AG04450 (cell line): ENCODE measurements at regions not wholly inside any gene's neighbourhood (a gene's known extent, or its start where the extent isn't known, plus 50 kb on each side); places are given as distances from the start of the nearest gene placed in this dataset.

Experiments used
- CTCF ChIA-PET: fragments of 300-600, 350-600 bp; formaldehyde crosslinking; extraction: SDS; loops from one replicate; lab custom pipeline; 2022; ENCODE audit warnings: antibody characterized with exemption, inconsistent platforms; lab: Charles Lee
- POLR2A ChIA-PET: fragments of 350-600 bp; formaldehyde crosslinking; extraction: SDS; loops from one replicate; lab custom pipeline; 2021; ENCODE audit warnings: antibody characterized with exemption, inconsistent platforms; lab: Yijun Ruan, JAX
- DNase-seq: peaks from one replicate; pipeline ENCODE4 v3.0.0-alpha.2; 2011; ENCODE audit warnings: low read depth, low spot score
- H3K27ac ChIP-seq: one replicate; pipeline ENCODE4 v1.5.1; 2012; ENCODE audit warnings: low read depth, low read length, control low read depth
- H3K27me3 ChIP-seq: one replicate; pipeline ENCODE4 v1.6.0; 2012; ENCODE audit warnings: low read length; ENCODE audit not compliant: control insufficient read depth, insufficient read depth
- H3K4me3 ChIP-seq: 2 replicates; pipeline ENCODE4 v1.5.1; 2011; ENCODE audit warnings: mild to moderate bottlenecking, low read depth, low read length, control low read depth
- H3K9me3 ChIP-seq: 2 replicates; pipeline ENCODE4 v1.5.1; 2012; ENCODE audit warnings: low read length; ENCODE audit not compliant: control insufficient read depth, insufficient read depth
- TF ChIP-seq, protein P1 (sequence below): IDR thresholded peaks from 2 replicates; pipeline ENCODE4 v1.5.1; 2011; ENCODE audit warnings: low read depth, low read length, control low read depth, inconsistent platforms

DNA sequence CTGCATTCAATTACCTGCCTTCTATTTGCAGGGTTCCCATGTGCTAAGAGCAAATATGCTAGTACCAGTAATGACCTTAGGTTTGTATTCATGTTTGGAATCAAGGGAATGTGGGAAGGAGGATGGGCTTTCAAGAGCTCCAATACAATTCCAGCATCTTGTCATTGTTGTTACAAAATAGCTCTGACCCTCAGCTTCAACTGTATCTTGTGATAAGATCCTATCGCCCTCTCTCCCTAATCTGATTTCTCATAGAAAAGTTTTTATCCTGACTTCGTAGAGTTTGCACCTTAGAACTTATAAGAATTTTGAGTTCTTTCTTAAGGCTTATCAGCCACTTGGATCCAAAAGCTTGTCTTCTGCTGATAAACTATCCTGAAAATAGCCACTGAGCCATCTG lies 749.5 kb upstream of the ACVR2A start:
- DNase-seq = no peak
- POLR2A ChIA-PET = no interaction called here

GRCh38 chr2:147094077-147094476 lies 750.8 kb upstream of the ACVR2A start:
- DNase-seq = no peak
- ChIA-PET CTCF (interaction anchor here (0.7 kb wide), 1 partner anchor 11 kb away, joined by 3 read pairs; no protein-coding TSS in a partner anchor), POLR2A (no interaction called here)
- Histone ChIP-seq H3K27me3 (no peaks in the 10 kb centered on the region), H3K4me3 (no peak overlapping the region), H3K27ac (no peak overlapping the region), H3K9me3 (no peaks in the 10 kb centered on the region)
- TF ChIP-seq, protein P1, sequence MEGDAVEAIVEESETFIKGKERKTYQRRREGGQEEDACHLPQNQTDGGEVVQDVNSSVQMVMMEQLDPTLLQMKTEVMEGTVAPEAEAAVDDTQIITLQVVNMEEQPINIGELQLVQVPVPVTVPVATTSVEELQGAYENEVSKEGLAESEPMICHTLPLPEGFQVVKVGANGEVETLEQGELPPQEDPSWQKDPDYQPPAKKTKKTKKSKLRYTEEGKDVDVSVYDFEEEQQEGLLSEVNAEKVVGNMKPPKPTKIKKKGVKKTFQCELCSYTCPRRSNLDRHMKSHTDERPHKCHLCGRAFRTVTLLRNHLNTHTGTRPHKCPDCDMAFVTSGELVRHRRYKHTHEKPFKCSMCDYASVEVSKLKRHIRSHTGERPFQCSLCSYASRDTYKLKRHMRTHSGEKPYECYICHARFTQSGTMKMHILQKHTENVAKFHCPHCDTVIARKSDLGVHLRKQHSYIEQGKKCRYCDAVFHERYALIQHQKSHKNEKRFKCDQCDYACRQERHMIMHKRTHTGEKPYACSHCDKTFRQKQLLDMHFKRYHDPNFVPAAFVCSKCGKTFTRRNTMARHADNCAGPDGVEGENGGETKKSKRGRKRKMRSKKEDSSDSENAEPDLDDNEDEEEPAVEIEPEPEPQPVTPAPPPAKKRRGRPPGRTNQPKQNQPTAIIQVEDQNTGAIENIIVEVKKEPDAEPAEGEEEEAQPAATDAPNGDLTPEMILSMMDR = no peak

More for the DNA sequence above, 749.5 kb upstream of the ACVR2A start:
- Histone ChIP-seq H3K4me3 (no peak overlapping the region), H3K27ac (no peak overlapping the region), H3K27me3 (no peaks in the 10 kb centered on the region), H3K9me3 (no peaks in the 10 kb centered on the region)
- CTCF ChIA-PET = interaction anchor here (1.5 kb wide), 1 partner anchor 12 kb away, joined by 3 read pairs; no protein-coding TSS in a partner anchor
- TF ChIP-seq, protein P1 = no peak

- no peak for DNase-seq
- TF ChIP-seq, protein P1 = no peak
- POLR2A ChIA-PET = no interaction called here
- Histone ChIP-seq H3K27me3 (no peaks in the 10 kb centered on the region), H3K27ac (no peak overlapping the region), H3K4me3 (no peak overlapping the region), H3K9me3 (no peaks in the 10 kb centered on the region)
- CTCF ChIA-PET = interaction anchor here (1.4 kb wide), 1 partner anchor 9 kb away, joined by 6 read pairs; no protein-coding TSS in a partner anchor
Observed at GRCh38 chr2:147092266-147092665, 752.6 kb upstream of the ACVR2A start.

GRCh38 chr2:147091448-147091847 lies 753.4 kb upstream of the ACVR2A start:
- H3K4me3 ChIP-seq = no peak overlapping the region
- no peaks in the 10 kb centered on the region for H3K27me3 ChIP-seq
- TF ChIP-seq, protein P1 = no peak
- no peak overlapping the region for H3K27ac ChIP-seq
- CTCF ChIA-PET = interaction anchor here (1.4 kb wide), 1 partner anchor 9 kb away, joined by 6 read pairs; no protein-coding TSS in a partner anchor
- POLR2A ChIA-PET = no interaction called here
- H3K9me3 ChIP-seq = no peaks in the 10 kb centered on the region
- DNase-seq = no peak

DNA sequence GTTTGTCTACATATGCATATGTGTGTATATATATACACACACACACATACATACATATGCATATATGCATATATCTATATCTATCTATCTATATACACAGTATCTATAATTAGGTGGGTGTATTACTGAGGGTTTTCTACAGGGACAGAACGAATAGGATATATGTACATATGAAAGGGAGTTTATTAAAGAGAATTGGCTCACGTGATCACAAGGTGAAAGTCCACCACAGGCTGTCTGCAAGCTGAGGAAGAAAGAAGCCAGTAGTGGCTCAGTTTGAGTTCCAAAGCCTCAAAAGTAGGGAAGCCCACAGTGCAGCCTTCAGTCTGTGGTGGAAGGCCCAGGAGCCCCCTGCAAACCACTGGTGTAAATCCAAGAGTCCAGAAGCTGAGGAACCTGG lies 756.0 kb upstream of the ACVR2A start:
- CTCF ChIA-PET = no interaction called here
- POLR2A ChIA-PET = no interaction called here
- H3K4me3 ChIP-seq = no peak overlapping the region

More for the DNA sequence above, 756.0 kb upstream of the ACVR2A start:
- no peaks in the 10 kb centered on the region for H3K9me3 ChIP-seq
- TF ChIP-seq, protein P1 = no peak
- H3K27me3 ChIP-seq = no peaks in the 10 kb centered on the region
- no peak for DNase-seq
- H3K27ac ChIP-seq = no peak overlapping the region
